ENCODE measurements at regions not wholly inside any gene's neighbourhood (a gene's known extent, or its start where the extent isn't known, plus 50 kb on each side); places are given as distances from the start of the nearest gene placed in this dataset.

DNA sequence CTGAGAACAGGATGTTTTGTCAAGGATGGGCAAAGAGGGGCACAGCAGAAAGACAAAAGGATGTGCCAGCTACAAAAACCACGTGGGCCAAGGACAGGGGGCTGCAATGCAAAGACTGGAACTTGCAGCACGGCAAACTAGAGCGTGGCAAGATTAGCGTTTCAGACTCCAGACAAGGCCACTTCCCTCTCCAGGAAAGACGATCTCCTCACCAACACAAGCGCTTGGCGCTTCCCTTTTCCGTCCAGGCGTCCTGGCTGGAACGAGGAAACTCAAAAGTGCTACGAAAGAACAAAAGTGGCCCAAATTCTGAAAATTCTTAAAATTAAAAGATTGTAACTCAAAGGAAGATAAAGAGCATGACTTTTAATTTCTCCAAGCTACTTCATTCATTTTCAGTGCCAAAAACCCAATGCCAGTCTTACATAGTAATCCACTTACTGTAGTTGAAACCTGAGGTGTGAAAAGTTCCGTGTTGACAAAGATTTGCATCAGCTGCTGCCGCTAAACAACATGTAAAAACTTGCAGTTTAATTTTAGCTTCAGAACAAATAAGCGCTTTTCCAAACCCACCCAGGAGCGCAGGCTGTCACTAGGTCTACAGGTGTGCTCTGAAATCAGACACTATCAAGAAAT is 207.1 kb upstream of the RREB1 start:
- ChIA-PET POLR2A (no interaction called here), CTCF (no interaction called here)
- TF ChIP-seq ELF4 (IDR thresholded peaks at IDR 0.05) (no peak), SUZ12 (IDR thresholded peaks at IDR 0.05) (no peak), CTBP1 (IDR thresholded peaks at IDR 0.05; ENCODE audit: borderline replicate concordance) (no peak), BHLHE40 (IDR thresholded peaks at IDR 0.05; ENCODE audit: borderline replicate concordance) (no peak), ARNT (IDR thresholded peaks at IDR 0.05) (no peak), LEF1 (IDR thresholded peaks at IDR 0.05; ENCODE audit: borderline replicate concordance) (no peak), NFRKB (IDR thresholded peaks at IDR 0.05) (no peak), FOXA1 (IDR thresholded peaks at IDR 0.05) (no peak), TARDBP (IDR thresholded peaks at IDR 0.05) (no peak), L3MBTL2 (conservative IDR thresholded peaks at IDR 0.05) (no peak), SP1 (IDR thresholded peaks at IDR 0.05) (no peak), FOXM1 (IDR thresholded peaks at IDR 0.05; ENCODE audit: borderline replicate concordance) (no peak), HDGF (IDR thresholded peaks at IDR 0.05; ENCODE audit: borderline replicate concordance) (no peak), ZNF384 (IDR thresholded peaks at IDR 0.05) (no peak), FOXK2 (IDR thresholded peaks at IDR 0.05) (no peak)
- TF ChIP-seq, protein P1, sequence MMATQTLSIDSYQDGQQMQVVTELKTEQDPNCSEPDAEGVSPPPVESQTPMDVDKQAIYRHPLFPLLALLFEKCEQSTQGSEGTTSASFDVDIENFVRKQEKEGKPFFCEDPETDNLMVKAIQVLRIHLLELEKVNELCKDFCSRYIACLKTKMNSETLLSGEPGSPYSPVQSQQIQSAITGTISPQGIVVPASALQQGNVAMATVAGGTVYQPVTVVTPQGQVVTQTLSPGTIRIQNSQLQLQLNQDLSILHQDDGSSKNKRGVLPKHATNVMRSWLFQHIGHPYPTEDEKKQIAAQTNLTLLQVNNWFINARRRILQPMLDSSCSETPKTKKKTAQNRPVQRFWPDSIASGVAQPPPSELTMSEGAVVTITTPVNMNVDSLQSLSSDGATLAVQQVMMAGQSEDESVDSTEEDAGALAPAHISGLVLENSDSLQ (IDR thresholded peaks at IDR 0.05) = no peak
- DNase-seq (ENCODE audit: extremely low spot score) = no peak

DNA sequence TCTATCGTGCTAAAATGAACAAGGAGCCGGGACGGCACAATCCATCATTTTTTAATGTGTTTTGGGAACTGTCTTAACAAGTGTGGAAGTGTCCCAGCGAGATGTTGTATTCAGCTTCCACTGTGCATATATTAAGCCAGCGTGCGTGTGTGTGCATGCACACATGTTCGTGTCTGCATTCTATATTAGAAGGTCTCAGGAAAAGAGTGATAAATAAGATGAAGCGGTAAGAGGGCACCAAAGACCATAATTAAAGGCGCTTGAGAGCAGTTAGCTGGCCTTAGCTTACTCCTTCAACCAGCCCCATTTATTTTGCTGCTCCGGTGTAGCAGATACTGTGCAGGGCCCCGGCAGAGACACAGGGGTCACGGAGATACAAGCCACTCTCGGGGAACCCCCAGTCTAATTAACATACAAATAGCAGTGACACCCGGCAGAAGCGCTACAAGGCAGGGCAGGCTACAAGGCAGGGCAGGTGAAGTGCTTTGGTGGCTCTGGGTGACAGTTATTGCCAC is 206.5 kb upstream of the RREB1 start:
- no peak for DNase-seq (ENCODE audit: extremely low spot score)
- TF ChIP-seq FOXK2 (IDR thresholded peaks at IDR 0.05) = no peak
- POLR2A ChIA-PET = no interaction called here
- CTCF ChIA-PET = no interaction called here

DNA sequence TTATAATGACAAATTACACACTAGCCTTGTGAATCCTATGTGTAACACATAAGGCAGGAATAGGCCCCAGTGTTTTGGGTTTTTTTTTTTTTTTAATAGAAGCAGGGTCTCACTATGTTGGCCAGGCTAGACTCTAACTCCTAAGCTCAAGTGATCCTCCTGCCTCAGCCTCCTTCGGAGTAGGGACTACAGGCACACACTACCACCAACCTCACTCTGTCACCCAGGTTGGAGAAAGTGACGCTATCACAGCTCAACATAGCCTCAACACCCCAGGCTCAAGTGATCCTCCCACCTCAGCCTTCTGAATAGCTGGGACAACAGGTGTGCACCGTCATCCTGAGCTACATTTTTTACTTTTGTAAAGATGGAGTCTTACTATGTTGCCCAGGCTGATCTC is 205.8 kb upstream of the RREB1 start:
- no peak for TF ChIP-seq TARDBP (IDR thresholded peaks at IDR 0.05)
- TF ChIP-seq SUZ12 (IDR thresholded peaks at IDR 0.05) = no peak
- TF ChIP-seq ARNT (IDR thresholded peaks at IDR 0.05) = no peak
- no peak for TF ChIP-seq FOXK2 (IDR thresholded peaks at IDR 0.05)
- TF ChIP-seq HDGF (IDR thresholded peaks at IDR 0.05; ENCODE audit: borderline replicate concordance) = no peak
- TF ChIP-seq SP1 (IDR thresholded peaks at IDR 0.05) = no peak
- TF ChIP-seq FOXA1 (IDR thresholded peaks at IDR 0.05) = no peak
- no peak for TF ChIP-seq ELF4 (IDR thresholded peaks at IDR 0.05)
- TF ChIP-seq NFRKB (IDR thresholded peaks at IDR 0.05) = no peak
- TF ChIP-seq FOXM1 (IDR thresholded peaks at IDR 0.05; ENCODE audit: borderline replicate concordance) = no peak
- no peak for TF ChIP-seq LEF1 (IDR thresholded peaks at IDR 0.05; ENCODE audit: borderline replicate concordance)
- DNase-seq (ENCODE audit: extremely low spot score) = no peak
- POLR2A ChIA-PET = no interaction called here
- CTCF ChIA-PET = no interaction called here

DNA sequence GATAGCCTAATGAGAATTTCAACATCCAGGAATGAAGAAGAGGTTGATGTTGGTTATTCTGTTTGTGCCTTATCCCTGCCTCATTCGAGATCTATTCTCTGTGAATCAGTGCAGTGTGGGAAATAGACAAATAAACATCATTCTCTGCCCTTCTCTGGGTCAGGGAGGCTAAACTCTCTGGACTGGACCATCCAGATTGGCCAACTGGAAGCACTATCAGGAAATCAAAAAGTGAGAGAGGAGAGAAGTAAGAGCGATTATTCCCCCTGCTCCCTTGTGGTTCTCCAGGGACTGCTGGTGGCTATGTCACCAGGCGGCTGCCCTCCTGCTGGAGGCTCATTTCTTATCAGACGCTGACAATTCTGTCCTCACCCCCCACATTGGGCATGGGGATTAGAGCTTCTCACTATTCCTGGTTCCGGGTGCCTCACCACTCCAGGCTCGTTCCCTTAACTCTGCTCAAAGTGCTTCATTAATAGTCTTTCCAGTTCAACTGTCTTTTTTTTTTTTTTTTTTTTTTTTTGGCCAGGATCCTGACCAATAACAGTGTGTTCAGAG is 201.7 kb upstream of the RREB1 start:
- POLR2A ChIA-PET = no interaction called here
- no peak for DNase-seq (ENCODE audit: extremely low spot score)
- CTCF ChIA-PET = interaction anchor here (0.7 kb wide), 1 partner anchor 290 kb away, joined by 3 read pairs; no protein-coding TSS in a partner anchor

DNA sequence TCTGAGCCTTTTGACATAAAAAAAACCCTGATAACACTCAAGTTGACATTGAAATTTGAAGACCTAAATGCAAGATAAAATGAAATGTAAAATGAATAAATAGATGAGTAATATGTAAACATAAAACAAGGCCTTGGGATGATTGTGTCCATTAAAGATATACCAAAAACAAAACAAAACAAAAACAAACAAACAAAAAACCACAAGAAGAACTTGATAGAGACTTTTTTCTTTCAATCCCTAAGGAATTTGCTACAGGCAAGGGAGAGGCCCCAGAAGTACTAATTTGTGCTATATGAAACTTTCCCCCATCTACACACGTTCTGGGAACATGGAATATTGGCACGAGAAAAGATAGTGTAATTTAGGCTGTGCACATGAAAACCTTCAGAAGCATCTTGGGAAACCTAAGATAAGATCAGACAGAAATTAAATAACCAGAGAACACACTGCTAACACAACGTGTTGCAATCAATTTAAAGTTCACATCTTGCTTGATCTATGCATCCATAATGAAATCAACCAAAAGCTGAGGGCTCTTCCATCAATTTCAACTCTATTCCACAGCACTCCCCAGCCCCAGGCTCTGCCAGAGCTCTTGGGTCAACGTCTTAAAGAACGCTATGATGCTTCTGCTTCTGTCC is 201.1 kb upstream of the RREB1 start:
- no peak for DNase-seq (ENCODE audit: extremely low spot score)
- ChIA-PET CTCF (interaction anchor here (0.7 kb wide), 2 partner anchors 230 to 290 kb away, joined by 3 to 4 read pairs; no protein-coding TSS in a partner anchor), POLR2A (no interaction called here)
- TF ChIP-seq NFRKB (IDR thresholded peaks at IDR 0.05) = no peak
- TF ChIP-seq HDGF (IDR thresholded peaks at IDR 0.05; ENCODE audit: borderline replicate concordance) = no peak
- TF ChIP-seq FOXA1 (IDR thresholded peaks at IDR 0.05) = no peak
- TF ChIP-seq SP1 (IDR thresholded peaks at IDR 0.05) = no peak
- TF ChIP-seq ARNT (IDR thresholded peaks at IDR 0.05) = no peak
- TF ChIP-seq ZNF384 (IDR thresholded peaks at IDR 0.05) = no peak
- TF ChIP-seq SUZ12 (IDR thresholded peaks at IDR 0.05) = no peak

More for the DNA sequence above, 201.7 kb upstream of the RREB1 start:
- TF ChIP-seq CTBP1 (IDR thresholded peaks at IDR 0.05; ENCODE audit: borderline replicate concordance) = no peak
- TF ChIP-seq FOXM1 (IDR thresholded peaks at IDR 0.05; ENCODE audit: borderline replicate concordance) = no peak
- TF ChIP-seq BHLHE40 (IDR thresholded peaks at IDR 0.05; ENCODE audit: borderline replicate concordance) = no peak
- no peak for TF ChIP-seq FOXA1 (IDR thresholded peaks at IDR 0.05)
- TF ChIP-seq, protein P1 (IDR thresholded peaks at IDR 0.05) = no peak
- TF ChIP-seq LEF1 (IDR thresholded peaks at IDR 0.05; ENCODE audit: borderline replicate concordance) = no peak
- TF ChIP-seq HDGF (IDR thresholded peaks at IDR 0.05; ENCODE audit: borderline replicate concordance) = no peak
- TF ChIP-seq L3MBTL2 (conservative IDR thresholded peaks at IDR 0.05) = no peak
- no peak for TF ChIP-seq ZNF384 (IDR thresholded peaks at IDR 0.05)
- TF ChIP-seq ELF4 (IDR thresholded peaks at IDR 0.05) = no peak
- no peak for TF ChIP-seq FOXK2 (IDR thresholded peaks at IDR 0.05)

DNA sequence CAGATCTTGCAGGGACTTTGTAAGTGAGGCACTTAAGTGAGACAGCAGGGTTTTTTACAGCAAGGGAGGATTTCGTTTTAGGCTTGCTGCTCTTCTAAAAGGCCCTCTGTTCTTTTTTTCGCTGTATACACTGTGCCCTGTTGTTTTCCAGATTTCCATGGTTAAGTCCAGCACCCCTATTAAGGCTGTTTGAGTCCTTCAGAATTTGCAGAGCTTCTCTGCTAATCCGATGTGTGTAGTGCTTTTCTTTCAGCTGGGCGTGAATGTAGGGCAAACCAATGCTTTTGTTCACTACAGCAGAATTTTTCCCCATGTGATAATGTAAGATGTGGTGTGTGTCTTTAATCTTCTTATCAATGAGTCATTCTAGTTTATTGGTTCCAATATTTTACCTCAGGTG is 200.5 kb upstream of the RREB1 start:
- CTCF ChIA-PET = interaction anchor here (0.7 kb wide), 1 partner anchor 230 kb away, joined by 4 read pairs; no protein-coding TSS in a partner anchor
- no peak for DNase-seq (ENCODE audit: extremely low spot score)
- POLR2A ChIA-PET = no interaction called here
- TF ChIP-seq CTBP1 (IDR thresholded peaks at IDR 0.05; ENCODE audit: borderline replicate concordance) (no peak), FOXA1 (IDR thresholded peaks at IDR 0.05) (no peak), BHLHE40 (IDR thresholded peaks at IDR 0.05; ENCODE audit: borderline replicate concordance) (no peak), ELF4 (IDR thresholded peaks at IDR 0.05) (no peak), SP1 (IDR thresholded peaks at IDR 0.05) (no peak), TARDBP (IDR thresholded peaks at IDR 0.05) (no peak), L3MBTL2 (conservative IDR thresholded peaks at IDR 0.05) (no peak), LEF1 (IDR thresholded peaks at IDR 0.05; ENCODE audit: borderline replicate concordance) (no peak), HDGF (IDR thresholded peaks at IDR 0.05; ENCODE audit: borderline replicate concordance) (no peak), FOXK2 (IDR thresholded peaks at IDR 0.05) (no peak), NFRKB (IDR thresholded peaks at IDR 0.05) (no peak), SUZ12 (IDR thresholded peaks at IDR 0.05) (no peak), ARNT (IDR thresholded peaks at IDR 0.05) (no peak)

Data from HEK293T (cell line).